ENCODE measurements at regions not wholly inside any gene's neighbourhood (a gene's known extent, or its start where the extent isn't known, plus 50 kb on each side); places are given as distances from the start of the nearest gene placed in this dataset.

- TF ChIP-seq CTCF (conservative IDR thresholded peaks at IDR 0.05; ENCODE audit: low read depth, low read length) = no peak
- no peak overlapping the region for H3K4me3 ChIP-seq (ENCODE audit: low read depth, low read length)
- DNase-seq (ENCODE audit: low read depth) = no peak
Observed at GRCh38 chr2:183497861-183498260, 373.6 kb downstream of the NUP35 start.

GRCh38 chr2:183505911-183506310, 381.7 kb downstream of the NUP35 start:
- no peak for TF ChIP-seq CTCF (conservative IDR thresholded peaks at IDR 0.05; ENCODE audit: low read depth, low read length)
- no peak overlapping the region for H3K4me3 ChIP-seq (ENCODE audit: low read depth, low read length)
- DNase-seq (ENCODE audit: low read depth) = no peak

- H3K4me3 ChIP-seq (ENCODE audit: low read depth, low read length) = no peak overlapping the region
- no peak for DNase-seq (ENCODE audit: low read depth)
- TF ChIP-seq CTCF (conservative IDR thresholded peaks at IDR 0.05; ENCODE audit: low read depth, low read length) = no peak
Observed at GRCh38 chr2:183511154-183511553, 386.9 kb downstream of the NUP35 start.

- DNase-seq (ENCODE audit: low read depth) = no peak
- no peak for TF ChIP-seq CTCF (conservative IDR thresholded peaks at IDR 0.05; ENCODE audit: low read depth, low read length)
- no peak overlapping the region for H3K4me3 ChIP-seq (ENCODE audit: low read depth, low read length)
Observed at GRCh38 chr2:183519371-183520056, 395.3 kb downstream of the NUP35 start.

- TF ChIP-seq CTCF (conservative IDR thresholded peaks at IDR 0.05; ENCODE audit: low read depth, low read length) = no peak
- DNase-seq (ENCODE audit: low read depth) = no peak
- no peak overlapping the region for H3K4me3 ChIP-seq (ENCODE audit: low read depth, low read length)
Observed at GRCh38 chr2:183521911-183522310, 397.7 kb downstream of the NUP35 start.

- DNase-seq (ENCODE audit: low read depth) = no peak
- no peak for TF ChIP-seq CTCF (conservative IDR thresholded peaks at IDR 0.05; ENCODE audit: low read depth, low read length)
- no peak overlapping the region for H3K4me3 ChIP-seq (ENCODE audit: low read depth, low read length)
Observed at GRCh38 chr2:183522489-183523266, 398.4 kb downstream of the NUP35 start.

Measured in choroid plexus epithelial cell (primary cell).